HepG2 (cell line): ENCODE measurements at regions not wholly inside any gene's neighbourhood (a gene's known extent, or its start where the extent isn't known, plus 50 kb on each side); places are given as distances from the start of the nearest gene placed in this dataset.

Source experiments
- ATAC-seq: fragments of 200-7000 bp; cut with Tn5 transposase; 3 replicates; pipeline ENCODE4 v1.9.1; 2020; ENCODE audit warnings: mild to moderate bottlenecking, moderate library complexity
- BruUV-seq: library from RNA; stranded (reverse); fragments of 400-500 nt; replicated peaks from 2 replicates; lab custom pipeline; 2021; lab: Mats Ljungman, UMichigan
- CTCF ChIA-PET: fragments of 300-600 bp; formaldehyde crosslinking; extraction: SDS; loops from one replicate; lab custom pipeline; 2021; ENCODE audit warnings: low total read pairs, inconsistent platforms, low intra/inter-chr PET ratio; lab: Yijun Ruan, JAX
- POLR2A ChIA-PET: fragments of 350-600 bp; sonication (Branson Sonifier 250); formaldehyde crosslinking; loops from one replicate; lab custom pipeline; 2020; ENCODE audit warnings: antibody characterized with exemption, inconsistent platforms; lab: Yijun Ruan, JAX
- DNase-seq: peaks from one replicate; pipeline ENCODE4 v3.0.0-alpha.2; 2015; ENCODE audit warnings: low spot score
- FAIRE-seq: peaks from 3 replicates; lab custom pipeline; 2011; peaks lifted over from hg19 to GRCh38; lab: Jason Lieb, UNC
- H2AFZ ChIP-seq: one replicate; pipeline ENCODE4 v1.6.1; 2011; ENCODE audit warnings: low read length, inconsistent platforms
- H3K27ac ChIP-seq: fragments of 300-600 bp; 3 replicates; pipeline ENCODE4 v1.8.0; 2011; ENCODE audit warnings: mixed run types, mild to moderate bottlenecking, mixed read lengths, low read length, inconsistent platforms; ENCODE audit not compliant: insufficient read depth; ENCODE audit errors: extremely low read length
- H3K27me3 ChIP-seq, 2 experiments: fragments of 200-600 bp in 1 of 2; 2 replicates in 1 of 2; 3 replicates in 1 of 2; pipeline versions ENCODE4 v1.6.0 to v1.8.0; 2011; ENCODE audit warnings: low read length in 2 of 2, mild to moderate bottlenecking in 2 of 2, moderate library complexity in 2 of 2, inconsistent platforms in 1 of 2; ENCODE audit not compliant: insufficient read depth in 2 of 2, control insufficient read depth in 1 of 2
- H3K36me3 ChIP-seq, 2 experiments: fragments of 200-600 bp in 1 of 2; replicated peaks in 1 of 2; 2 replicates in 1 of 2; 3 replicates in 1 of 2; pipeline versions ENCODE4 v1.5.1 to v1.8.0; 2011; ENCODE audit warnings: low read length in 2 of 2, inconsistent platforms in 1 of 2; ENCODE audit not compliant: insufficient read depth in 2 of 2, control insufficient read depth in 1 of 2
- H3K4me1 ChIP-seq: 2 replicates; pipeline ENCODE4 v1.5.1; 2012; ENCODE audit warnings: low read length, inconsistent platforms; ENCODE audit not compliant: insufficient read depth
- H3K4me2 ChIP-seq: 2 replicates; pipeline ENCODE4 v1.6.0; 2011; ENCODE audit warnings: low read depth, low read length, inconsistent platforms
- H3K4me3 ChIP-seq, 3 experiments: fragments of 200-600 bp in 1 of 3; sonication (generic), shearing (Covaris generic) in 1 of 3; replicated peaks in 1 of 3; 2 replicates each; pipeline ENCODE4 v1.5.1; 2011 to 2016; ENCODE audit warnings: low read length in 3 of 3, inconsistent platforms in 2 of 3, low read depth in 2 of 3, mild to moderate bottlenecking in 2 of 3, control low read depth in 1 of 3, mixed read lengths in 1 of 3; ENCODE audit not compliant: insufficient read depth in 1 of 3
- H3K79me2 ChIP-seq: one replicate; pipeline ENCODE4 v1.6.1; 2011; ENCODE audit warnings: low read length, inconsistent platforms; ENCODE audit not compliant: insufficient read depth
- H3K9ac ChIP-seq: 2 replicates; pipeline ENCODE4 v1.6.0; 2011; ENCODE audit warnings: mild to moderate bottlenecking, low read depth, low read length, inconsistent platforms; ENCODE audit not compliant: insufficient read depth
- H3K9me3 ChIP-seq: 2 replicates; pipeline ENCODE4 v1.5.1; 2012; ENCODE audit warnings: mild to moderate bottlenecking, low read length
- H4K20me1 ChIP-seq: 2 replicates; pipeline ENCODE4 v1.6.0; 2011; ENCODE audit warnings: inconsistent platforms, mild to moderate bottlenecking, low read length, moderate library complexity; ENCODE audit not compliant: insufficient read depth
- E2F1 ChIP-seq: sonication (generic); formaldehyde crosslinking; IDR thresholded peaks from 2 replicates; pipeline ENCODE4 v1.5.0; 2020; ENCODE audit warnings: missing genetic modification reagents
- GATAD1 ChIP-seq: IDR thresholded peaks from 2 replicates; pipeline ENCODE4 v1.6.1; 2016; ENCODE audit warnings: missing genetic modification reagents, missing compliant biosample characterization
- MBNL3 ChIP-seq: fragments of 250-450 bp; sonication (Bioruptor Pico); conservative IDR thresholded peaks from 2 replicates; pipeline ENCODE4 v1.8.0; 2022; ENCODE audit warnings: mild to moderate bottlenecking, inconsistent platforms
- MIER3 ChIP-seq: IDR thresholded peaks from 2 replicates; pipeline ENCODE4 v1.6.1; 2016; ENCODE audit warnings: missing compliant biosample characterization, borderline replicate concordance
- NCOA1 ChIP-seq: sonication (generic); formaldehyde crosslinking; IDR thresholded peaks from 2 replicates; pipeline ENCODE4 v1.9.0; 2021; ENCODE audit warnings: missing genetic modification reagents
- NR3C1 ChIP-seq: sonication (generic); formaldehyde crosslinking; IDR thresholded peaks from 2 replicates; pipeline ENCODE4 v1.4.0; 2020; ENCODE audit warnings: missing genetic modification reagents
- RBFOX2 ChIP-seq: fragments of 200-400 bp; formaldehyde crosslinking; IDR thresholded peaks from 2 replicates; pipeline ENCODE4 v1.6.1; 2017; ENCODE audit warnings: low read depth, mild to moderate bottlenecking, low read length
- SMARCE1 ChIP-seq: fragments of 450-650 bp; IDR thresholded peaks from 2 replicates; pipeline ENCODE4 v1.6.1; 2017; ENCODE audit warnings: borderline replicate concordance
- ZFP91 ChIP-seq: sonication (generic); formaldehyde crosslinking; IDR thresholded peaks from 2 replicates; pipeline ENCODE4 v1.9.0; 2022; ENCODE audit warnings: missing genetic modification reagents, mild to moderate bottlenecking, borderline replicate concordance
- ZNF17 ChIP-seq: sonication (generic); formaldehyde crosslinking; IDR thresholded peaks from 2 replicates; pipeline ENCODE4 v1.5.0; 2020; ENCODE audit warnings: mild to moderate bottlenecking, missing genetic modification reagents
- ZNF780A ChIP-seq: sonication (generic); formaldehyde crosslinking; IDR thresholded peaks from 2 replicates; pipeline ENCODE4 v1.8.0; 2022; ENCODE audit warnings: mild to moderate bottlenecking, missing genetic modification reagents, moderate library complexity
- ZSCAN29 ChIP-seq: sonication (generic); formaldehyde crosslinking; conservative IDR thresholded peaks from 2 replicates; pipeline ENCODE4 v1.4.0; 2020; ENCODE audit warnings: mild to moderate bottlenecking, missing genetic modification reagents
- WGBS: methylation state at CpG from one replicate; pipeline ENCODE4 v1.1.6; 2017; ENCODE audit warnings: low lambda C conversion rate; 5-methylcytosine and 5-hydroxymethylcytosine counted together
- in situ Hi-C: cut with HindIII; loops from 2 replicates; pipeline ENCODE4 v1.10.0; 2017; ENCODE audit warnings: low pct_unique_long_range_greater_than_20kb; ENCODE audit not compliant: extremely low pct_ligation_motif_present
- intact Hi-C: fragments of 100-400 bp; cut with micrococcal nuclease; formaldehyde crosslinking; loops from one replicate; pipeline ENCODE4 v1.10.0; 2022; ENCODE audit not compliant: unreplicated experiment

- Histone ChIP-seq H3K9me3 (no peaks in the 10 kb centered on the region), H2AFZ (no peak overlapping the region)
- POLR2A ChIA-PET = no interaction called here
These were observed 55.6 kb upstream of the ARID5B start for GRCh38 chr10:61845950-61846268.

GRCh38 chr10:61846370-61847031 is 55.0 kb upstream of the ARID5B start:
- in situ Hi-C loops (no loop called here), intact Hi-C loops (no loop called here)
- no peak for DNase-seq
- Histone ChIP-seq H3K27me3 (no peaks in the 10 kb centered on the region; a peak in 1 of 5 replicates), H3K27ac (no peak overlapping the region), H3K79me2 (no peaks in the 10 kb centered on the region), H4K20me1 (no peaks in the 10 kb centered on the region), H3K9me3 (no peaks in the 10 kb centered on the region), H3K4me2 (no peak overlapping the region), H3K9ac (no peak overlapping the region), H3K4me1 (no peaks in the 10 kb centered on the region), H2AFZ (no peak overlapping the region), H3K4me3 (no peak overlapping the region), H3K36me3 (no peaks in the 10 kb centered on the region)
- no TSS peak for BruUV-seq
- 34% methylated on average over 3 of the region's 5 CpGs for WGBS
- no peak for FAIRE-seq
- ChIA-PET CTCF (no interaction called here), POLR2A (no interaction called here)
- ATAC-seq = no peak
- TF ChIP-seq ZFP91 (no peak), ZNF17 (CRISPR knock-in tag) (no peak), SMARCE1 (no peak), E2F1 (CRISPR knock-in tag) (no peak), MIER3 (no peak), GATAD1 (no peak), RBFOX2 (no peak), MBNL3 (CRISPR knock-in tag) (no peak)

More at GRCh38 chr10:61845950-61846268, 55.6 kb upstream of the ARID5B start:
- DNase-seq (no peak), ATAC-seq (no peak), FAIRE-seq (no peak)
- Histone ChIP-seq H3K79me2 (no peaks in the 10 kb centered on the region), H3K27ac (no peak overlapping the region), H4K20me1 (no peaks in the 10 kb centered on the region), H3K36me3 (no peaks in the 10 kb centered on the region), H3K4me2 (no peak overlapping the region), H3K27me3 (no peaks in the 10 kb centered on the region; a peak in 1 of 5 replicates), H3K4me1 (no peaks in the 10 kb centered on the region), H3K4me3 (no peak overlapping the region), H3K9ac (no peak overlapping the region)
- BruUV-seq = no TSS peak
- in situ Hi-C loops (no loop called here), intact Hi-C loops (no loop called here)
- TF ChIP-seq ZNF780A (no peak), ZSCAN29 (CRISPR knock-in tag) (no peak), NCOA1 (CRISPR knock-in tag) (no peak), NR3C1 (CRISPR knock-in tag) (no peak)
- CTCF ChIA-PET = no interaction called here
- 0% methylated on average over 2 of the region's 4 CpGs for WGBS
